DMS53 treated with DMSO at 0.1 percent for 48 hours (cell line): ENCODE measurements at regions not wholly inside any gene's neighbourhood (a gene's known extent, or its start where the extent isn't known, plus 50 kb on each side); places are given as distances from the start of the nearest gene placed in this dataset.

Experiments used
- DNase-seq: peaks from one replicate; lab custom pipeline; 2025; ENCODE audit not compliant: unreplicated experiment; lab: John Stamatoyannopoulos, UW

GRCh38 chr11:119860561-119861094 is 131.6 kb upstream of the NECTIN1 start:
- DNase-seq: no peak

GRCh38 chr11:119859684-119860083 is 130.7 kb upstream of the NECTIN1 start:
- DNase-seq: no peak

GRCh38 chr11:119858288-119858687 is 129.3 kb upstream of the NECTIN1 start:
- no peak for DNase-seq

GRCh38 chr11:119856681-119857485 is 127.9 kb upstream of the NECTIN1 start:
- DNase-seq: no peak

GRCh38 chr11:119855066-119855465 is 126.1 kb upstream of the NECTIN1 start:
- no peak for DNase-seq

GRCh38 chr11:119854521-119854920 is 125.5 kb upstream of the NECTIN1 start:
- DNase-seq: peak; percentile 62

GRCh38 chr11:119853581-119854360 is 124.8 kb upstream of the NECTIN1 start:
- DNase-seq: no peak

GRCh38 chr11:119852741-119853140 is 123.7 kb upstream of the NECTIN1 start:
- DNase-seq: no peak

- DNase-seq: no peak
These were observed 121.9 kb upstream of the NECTIN1 start for GRCh38 chr11:119850822-119851409.

- no peak for DNase-seq
These were observed 120.9 kb upstream of the NECTIN1 start for GRCh38 chr11:119849872-119850271.

- DNase-seq: no peak
These were observed 118.9 kb upstream of the NECTIN1 start for GRCh38 chr11:119847853-119848252.

GRCh38 chr11:119846374-119846773 is 117.4 kb upstream of the NECTIN1 start:
- no peak for DNase-seq

- no peak for DNase-seq
These were observed 116.8 kb upstream of the NECTIN1 start for GRCh38 chr11:119845756-119846155.

GRCh38 chr11:119845305-119845704 is 116.3 kb upstream of the NECTIN1 start:
- DNase-seq: no peak

- DNase-seq: no peak
These were observed 115.8 kb upstream of the NECTIN1 start for GRCh38 chr11:119844808-119845207.

GRCh38 chr11:119843877-119844276 is 114.9 kb upstream of the NECTIN1 start:
- no peak for DNase-seq

- no peak for DNase-seq
These were observed 113.7 kb upstream of the NECTIN1 start for GRCh38 chr11:119842731-119843130.

- DNase-seq: no peak
These were observed 110.6 kb upstream of the NECTIN1 start for GRCh38 chr11:119839476-119840133.

GRCh38 chr11:119835753-119836152 is 106.8 kb upstream of the NECTIN1 start:
- no peak for DNase-seq

GRCh38 chr11:119832202-119832935 is 103.4 kb upstream of the NECTIN1 start:
- peak; percentile 51 for DNase-seq
